Stimulated activated naive CD8-positive, alpha-beta T cell treated with anti-CD3 and anti-CD28 coated beads, Interleukin-15, Interleukin-2, amounts not matched to agents 100 ng/mL and 50 ng/mL, for 24 hours (primary cell): ENCODE measurements at regions not wholly inside any gene's neighbourhood (a gene's known extent, or its start where the extent isn't known, plus 50 kb on each side); places are given as distances from the start of the nearest gene placed in this dataset.

Experiments used
- H3K27ac Mint-ChIP-seq: one replicate; pipeline ENCODE4 v1.8.0; 2021; ENCODE audit warnings: mild to moderate bottlenecking, mixed read lengths
- H3K27me3 Mint-ChIP-seq: one replicate; pipeline ENCODE4 v1.8.0; 2021; ENCODE audit warnings: mixed read lengths
- H3K36me3 Mint-ChIP-seq: one replicate; pipeline ENCODE4 v1.8.0; 2021; ENCODE audit warnings: low read depth, mixed read lengths
- H3K4me1 Mint-ChIP-seq: one replicate; pipeline ENCODE4 v1.8.0; 2021; ENCODE audit warnings: low read depth, mixed read lengths
- H3K4me3 Mint-ChIP-seq: one replicate; pipeline ENCODE4 v1.8.0; 2021; ENCODE audit warnings: mild to moderate bottlenecking, mixed read lengths
- H3K9me3 Mint-ChIP-seq: one replicate; pipeline ENCODE4 v1.8.0; 2021; ENCODE audit warnings: mixed read lengths

- H3K36me3 Mint-ChIP-seq, result no peaks in the 10 kb centered on the region
- no peak overlapping the region for H3K27ac Mint-ChIP-seq
- H3K27me3 Mint-ChIP-seq, result no peaks in the 10 kb centered on the region
- no peaks in the 10 kb centered on the region for H3K4me1 Mint-ChIP-seq
- no peak overlapping the region for H3K4me3 Mint-ChIP-seq
- H3K9me3 Mint-ChIP-seq, result peaks cover 9% of the 10 kb centered on the region
Observed at GRCh38 chr12:127567531-127567930, 699.4 kb upstream of the TMEM132C start.

- Mint-ChIP-seq H3K27me3 (no peaks in the 10 kb centered on the region), H3K4me3 (no peak overlapping the region), H3K27ac (no peak overlapping the region), H3K4me1 (no peaks in the 10 kb centered on the region), H3K9me3 (peaks cover 6% of the 10 kb centered on the region), H3K36me3 (no peaks in the 10 kb centered on the region)
Observed at GRCh38 chr12:127570387-127570786, 696.6 kb upstream of the TMEM132C start.

- H3K4me1 Mint-ChIP-seq, result no peaks in the 10 kb centered on the region
- no peaks in the 10 kb centered on the region for H3K36me3 Mint-ChIP-seq
- H3K9me3 Mint-ChIP-seq, result peaks cover 6% of the 10 kb centered on the region
- no peak overlapping the region for H3K27ac Mint-ChIP-seq
- peaks cover 1% of the 10 kb centered on the region for H3K27me3 Mint-ChIP-seq
- no peak overlapping the region for H3K4me3 Mint-ChIP-seq
Observed at GRCh38 chr12:127570793-127571360, 696.1 kb upstream of the TMEM132C start.

GRCh38 chr12:127571578-127571977 lies 695.4 kb upstream of the TMEM132C start:
- H3K4me1 Mint-ChIP-seq, result no peaks in the 10 kb centered on the region
- peaks cover 3% of the 10 kb centered on the region for H3K27me3 Mint-ChIP-seq
- no peaks in the 10 kb centered on the region for H3K36me3 Mint-ChIP-seq
- H3K27ac Mint-ChIP-seq, result no peak overlapping the region
- no peak overlapping the region for H3K4me3 Mint-ChIP-seq
- H3K9me3 Mint-ChIP-seq, result peaks cover 6% of the 10 kb centered on the region

- Mint-ChIP-seq H3K4me3 (no peak overlapping the region), H3K9me3 (no peaks in the 10 kb centered on the region), H3K36me3 (no peaks in the 10 kb centered on the region), H3K27ac (no peak overlapping the region), H3K4me1 (no peaks in the 10 kb centered on the region), H3K27me3 (peaks cover 3% of the 10 kb centered on the region)
Observed at GRCh38 chr12:127579446-127579845, 687.5 kb upstream of the TMEM132C start.

- no peak overlapping the region for H3K4me3 Mint-ChIP-seq
- H3K27me3 Mint-ChIP-seq, result no peaks in the 10 kb centered on the region
- H3K27ac Mint-ChIP-seq, result no peak overlapping the region
- H3K9me3 Mint-ChIP-seq, result no peaks in the 10 kb centered on the region
- H3K4me1 Mint-ChIP-seq, result no peaks in the 10 kb centered on the region
- no peaks in the 10 kb centered on the region for H3K36me3 Mint-ChIP-seq
Observed at GRCh38 chr12:127582074-127582473, 684.9 kb upstream of the TMEM132C start.

- H3K9me3 Mint-ChIP-seq, result no peaks in the 10 kb centered on the region
- no peaks in the 10 kb centered on the region for H3K27me3 Mint-ChIP-seq
- H3K36me3 Mint-ChIP-seq, result no peaks in the 10 kb centered on the region
- no peaks in the 10 kb centered on the region for H3K4me1 Mint-ChIP-seq
- H3K4me3 Mint-ChIP-seq, result no peak overlapping the region
- H3K27ac Mint-ChIP-seq, result no peak overlapping the region
Observed at GRCh38 chr12:127583041-127583440, 683.9 kb upstream of the TMEM132C start.

- no peaks in the 10 kb centered on the region for H3K4me1 Mint-ChIP-seq
- no peak overlapping the region for H3K4me3 Mint-ChIP-seq
- peaks cover 3% of the 10 kb centered on the region for H3K9me3 Mint-ChIP-seq
- H3K36me3 Mint-ChIP-seq, result no peaks in the 10 kb centered on the region
- no peaks in the 10 kb centered on the region for H3K27me3 Mint-ChIP-seq
- no peak overlapping the region for H3K27ac Mint-ChIP-seq
Observed at GRCh38 chr12:127588249-127588648, 678.7 kb upstream of the TMEM132C start.

GRCh38 chr12:127589541-127589940 lies 677.4 kb upstream of the TMEM132C start:
- H3K36me3 Mint-ChIP-seq, result no peaks in the 10 kb centered on the region
- H3K27ac Mint-ChIP-seq, result no peak overlapping the region
- H3K4me1 Mint-ChIP-seq, result no peaks in the 10 kb centered on the region
- no peaks in the 10 kb centered on the region for H3K27me3 Mint-ChIP-seq
- H3K4me3 Mint-ChIP-seq, result no peak overlapping the region
- H3K9me3 Mint-ChIP-seq, result peaks cover 3% of the 10 kb centered on the region

GRCh38 chr12:127590868-127591267 lies 676.1 kb upstream of the TMEM132C start:
- H3K9me3 Mint-ChIP-seq, result peaks cover 10% of the 10 kb centered on the region
- H3K4me1 Mint-ChIP-seq, result no peaks in the 10 kb centered on the region
- no peaks in the 10 kb centered on the region for H3K27me3 Mint-ChIP-seq
- H3K36me3 Mint-ChIP-seq, result no peaks in the 10 kb centered on the region
- H3K27ac Mint-ChIP-seq, result no peak overlapping the region
- no peak overlapping the region for H3K4me3 Mint-ChIP-seq

GRCh38 chr12:127592245-127592644 lies 674.7 kb upstream of the TMEM132C start:
- Mint-ChIP-seq H3K27me3 (no peaks in the 10 kb centered on the region), H3K36me3 (no peaks in the 10 kb centered on the region), H3K4me1 (no peaks in the 10 kb centered on the region), H3K27ac (no peak overlapping the region), H3K4me3 (no peak overlapping the region), H3K9me3 (peaks cover 10% of the 10 kb centered on the region)

GRCh38 chr12:127594351-127594970 lies 672.5 kb upstream of the TMEM132C start:
- H3K27ac Mint-ChIP-seq, result no peak overlapping the region
- no peaks in the 10 kb centered on the region for H3K4me1 Mint-ChIP-seq
- no peak overlapping the region for H3K4me3 Mint-ChIP-seq
- H3K36me3 Mint-ChIP-seq, result no peaks in the 10 kb centered on the region
- peaks cover 6% of the 10 kb centered on the region for H3K9me3 Mint-ChIP-seq
- no peaks in the 10 kb centered on the region for H3K27me3 Mint-ChIP-seq

GRCh38 chr12:127595506-127595905 lies 671.5 kb upstream of the TMEM132C start:
- Mint-ChIP-seq H3K4me1 (no peaks in the 10 kb centered on the region), H3K36me3 (no peaks in the 10 kb centered on the region), H3K27me3 (no peaks in the 10 kb centered on the region), H3K27ac (no peak overlapping the region), H3K9me3 (peaks cover 6% of the 10 kb centered on the region), H3K4me3 (no peak overlapping the region)

GRCh38 chr12:127596891-127597290 lies 670.1 kb upstream of the TMEM132C start:
- H3K9me3 Mint-ChIP-seq, result peaks cover 6% of the 10 kb centered on the region
- no peaks in the 10 kb centered on the region for H3K4me1 Mint-ChIP-seq
- H3K4me3 Mint-ChIP-seq, result no peak overlapping the region
- no peaks in the 10 kb centered on the region for H3K27me3 Mint-ChIP-seq
- H3K36me3 Mint-ChIP-seq, result no peaks in the 10 kb centered on the region
- no peak overlapping the region for H3K27ac Mint-ChIP-seq

- no peaks in the 10 kb centered on the region for H3K4me1 Mint-ChIP-seq
- peaks cover 9% of the 10 kb centered on the region for H3K9me3 Mint-ChIP-seq
- H3K27me3 Mint-ChIP-seq, result no peaks in the 10 kb centered on the region
- no peak overlapping the region for H3K27ac Mint-ChIP-seq
- no peak overlapping the region for H3K4me3 Mint-ChIP-seq
- H3K36me3 Mint-ChIP-seq, result no peaks in the 10 kb centered on the region
Observed at GRCh38 chr12:127599436-127599835, 667.5 kb upstream of the TMEM132C start.

GRCh38 chr12:127600211-127600610 lies 666.8 kb upstream of the TMEM132C start:
- no peaks in the 10 kb centered on the region for H3K36me3 Mint-ChIP-seq
- peaks cover 9% of the 10 kb centered on the region for H3K9me3 Mint-ChIP-seq
- H3K27ac Mint-ChIP-seq, result no peak overlapping the region
- H3K27me3 Mint-ChIP-seq, result no peaks in the 10 kb centered on the region
- no peak overlapping the region for H3K4me3 Mint-ChIP-seq
- H3K4me1 Mint-ChIP-seq, result no peaks in the 10 kb centered on the region
